ENCODE measurements at regions not wholly inside any gene's neighbourhood (a gene's known extent, or its start where the extent isn't known, plus 50 kb on each side); places are given as distances from the start of the nearest gene placed in this dataset.

DNA sequence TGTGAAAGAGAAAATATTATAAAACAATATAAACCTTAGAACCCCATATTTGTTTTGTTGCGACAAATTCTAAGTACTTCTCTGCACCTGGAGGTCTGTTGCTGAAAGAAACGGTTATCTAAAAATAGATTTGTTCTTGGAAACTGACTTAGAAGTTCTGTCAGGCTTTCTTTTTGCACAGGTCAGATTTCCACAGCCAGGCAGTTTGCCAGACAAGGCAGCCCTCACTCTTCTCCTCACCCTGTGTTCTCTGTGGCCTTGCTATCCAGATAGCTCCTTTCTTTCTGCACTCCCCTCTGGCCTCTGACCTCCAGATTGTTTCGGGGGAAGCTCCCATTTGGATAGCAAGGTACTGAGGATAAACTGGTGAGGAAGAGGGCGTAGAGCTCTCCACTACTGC lies 413.3 kb upstream of the ONECUT1 start:
- TF ChIP-seq POLR2A (IDR thresholded peaks at IDR 0.05) (no peak), CTCF (IDR thresholded peaks at IDR 0.05) (no peak)
